HG03354 (cell line): ENCODE measurements at regions not wholly inside any gene's neighbourhood (a gene's known extent, or its start where the extent isn't known, plus 50 kb on each side); places are given as distances from the start of the nearest gene placed in this dataset.

ENCODE experiments used
- ATAC-seq: cut with Tn5 transposase; IDR thresholded peaks from one replicate; pipeline ENCODE4 v1.9.1; 2021; ENCODE audit warnings: mild to moderate bottlenecking; ENCODE audit not compliant: unreplicated experiment, poor library complexity, severe bottlenecking

GRCh38 chr3:174397848-174398247 is 461.3 kb upstream of the NAALADL2 start:
- no peak for ATAC-seq

GRCh38 chr3:174398761-174399160 is 460.4 kb upstream of the NAALADL2 start:
- no peak for ATAC-seq

- no peak for ATAC-seq
Observed at GRCh38 chr3:174403831-174404230, 455.3 kb upstream of the NAALADL2 start.

- no peak for ATAC-seq
Observed at GRCh38 chr3:174408310-174408709, 450.8 kb upstream of the NAALADL2 start.

- no peak for ATAC-seq
Observed at GRCh38 chr3:174409086-174409743, 449.9 kb upstream of the NAALADL2 start.

- ATAC-seq, result no peak
Observed at GRCh38 chr3:174413062-174413912, 445.8 kb upstream of the NAALADL2 start.

- no peak for ATAC-seq
Observed at GRCh38 chr3:174414902-174415301, 444.2 kb upstream of the NAALADL2 start.

GRCh38 chr3:174417573-174417972 is 441.6 kb upstream of the NAALADL2 start:
- ATAC-seq, result no peak

- no peak for ATAC-seq
Observed at GRCh38 chr3:174419216-174419615, 439.9 kb upstream of the NAALADL2 start.

GRCh38 chr3:174423936-174424335 is 435.2 kb upstream of the NAALADL2 start:
- no peak for ATAC-seq

GRCh38 chr3:174424656-174425055 is 434.5 kb upstream of the NAALADL2 start:
- ATAC-seq, result no peak

GRCh38 chr3:174425422-174425821 is 433.7 kb upstream of the NAALADL2 start:
- no peak for ATAC-seq

- ATAC-seq, result no peak
Observed at GRCh38 chr3:174430986-174431385, 428.1 kb upstream of the NAALADL2 start.

- no peak for ATAC-seq
Observed at GRCh38 chr3:174431717-174432116, 427.4 kb upstream of the NAALADL2 start.

GRCh38 chr3:174436367-174436766 is 422.8 kb upstream of the NAALADL2 start:
- ATAC-seq, result no peak

- ATAC-seq, result no peak
Observed at GRCh38 chr3:174438501-174439145, 420.5 kb upstream of the NAALADL2 start.

GRCh38 chr3:174439331-174440252 is 419.5 kb upstream of the NAALADL2 start:
- no peak for ATAC-seq

- ATAC-seq, result no peak
Observed at GRCh38 chr3:174440253-174440701, 418.9 kb upstream of the NAALADL2 start.

- peak; percentile 78 for ATAC-seq
Observed at GRCh38 chr3:174440741-174441587, 418.2 kb upstream of the NAALADL2 start.
